Thymus (tissue), 11 donors: ENCODE measurements at regions not wholly inside any gene's neighbourhood (a gene's known extent, or its start where the extent isn't known, plus 50 kb on each side); places are given as distances from the start of the nearest gene placed in this dataset.

Experiments used
- DNase-seq, 9 donors: peaks; one replicate each; pipeline ENCODE4 v3.0.0-alpha.2; 2013; ENCODE audit warnings: low spot score in 9 of 9, low read depth in 6 of 9, missing footprints in 1 of 9
- H3K27ac ChIP-seq, 2 donors: one replicate each; pipeline ENCODE4 v1.5.1; 2013; ENCODE audit warnings: control low read depth in 1 of 2, low read depth in 1 of 2, low read length in 1 of 2, mild to moderate bottlenecking in 1 of 2, moderate library complexity in 1 of 2
- H3K27me3 ChIP-seq, 2 donors: one replicate each; pipeline ENCODE4 v1.5.1; 2013; ENCODE audit warnings: low read length in 1 of 2; ENCODE audit not compliant: control insufficient read depth in 2 of 2, insufficient read depth in 1 of 2
- H3K36me3 ChIP-seq, 2 donors: one replicate each; pipeline ENCODE4 v1.5.1; 2013; ENCODE audit warnings: low read length in 1 of 2, mild to moderate bottlenecking in 1 of 2, moderate library complexity in 1 of 2; ENCODE audit not compliant: control insufficient read depth in 2 of 2, insufficient read depth in 2 of 2
- H3K4me1 ChIP-seq, 2 donors: one replicate each; pipeline ENCODE4 v1.5.1; 2013; ENCODE audit warnings: low read length in 2 of 2; ENCODE audit not compliant: control insufficient read depth in 2 of 2, insufficient read depth in 2 of 2
- H3K4me3 ChIP-seq, 2 donors: one replicate each; pipeline ENCODE4 v1.5.1; 2013; ENCODE audit warnings: low read length in 2 of 2, control low read depth in 1 of 2, mild to moderate bottlenecking in 1 of 2
- H3K9me3 ChIP-seq, 2 donors: one replicate each; pipeline ENCODE4 v1.5.1; 2013; ENCODE audit warnings: low read length in 1 of 2, mild to moderate bottlenecking in 1 of 2; ENCODE audit not compliant: control insufficient read depth in 2 of 2, insufficient read depth in 1 of 2
- WGBS: extraction: QIAGEN DNeasy Blood & Tissue Kit; methylation state at CpG from one replicate; pipeline ENCODE4 v1.1.7; 2013; 5-methylcytosine and 5-hydroxymethylcytosine counted together
- donor health status: healthy.

DNA sequence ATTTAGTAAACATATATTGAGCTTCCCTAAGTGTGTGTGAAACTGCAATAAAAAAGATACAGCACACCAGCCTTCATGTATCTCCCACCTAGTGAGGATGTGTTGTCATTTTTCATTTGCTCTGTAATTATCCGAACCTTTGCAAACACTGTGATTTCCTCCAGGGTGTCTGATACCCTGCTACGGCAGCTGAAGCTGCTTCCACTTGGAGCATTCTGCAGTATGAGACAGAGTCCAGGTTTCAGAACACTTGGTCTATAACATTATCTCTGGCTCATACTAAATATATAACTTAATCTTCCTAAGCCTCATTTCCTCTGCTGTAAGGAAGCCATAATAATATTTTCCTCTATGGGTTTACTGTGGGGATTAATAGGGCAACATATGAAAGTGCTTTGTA lies 1338.1 kb upstream of the SLC10A2 start:
- no peaks in the 10 kb centered on the region for H3K9me3 ChIP-seq
- no peaks in the 10 kb centered on the region for H3K4me1 ChIP-seq
- no peak for DNase-seq
- no peak overlapping the region for H3K27ac ChIP-seq
- H3K4me3 ChIP-seq, result no peak overlapping the region
- no peaks in the 10 kb centered on the region for H3K36me3 ChIP-seq
- H3K27me3 ChIP-seq, result no peaks in the 10 kb centered on the region
- 98% methylated on average over 2 of the region's 2 CpGs for WGBS

DNA sequence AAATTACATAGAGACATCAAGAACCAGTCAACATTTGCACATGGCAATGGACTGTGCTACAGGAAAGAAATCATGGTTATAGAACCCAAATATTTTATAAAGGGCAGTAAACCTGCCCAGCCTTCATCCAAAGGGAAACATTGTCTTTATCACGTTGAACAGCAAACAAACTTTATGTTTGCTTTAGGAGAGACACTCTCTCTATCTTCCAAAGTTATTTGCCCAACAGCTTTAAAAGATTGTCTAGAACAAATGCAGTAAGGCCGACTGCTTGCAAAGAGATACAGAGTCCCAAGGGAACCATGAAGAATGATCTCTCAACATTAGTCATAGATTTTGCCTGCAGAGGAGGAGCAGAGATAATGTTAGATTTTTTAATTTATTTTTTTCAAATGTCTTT lies 1323.5 kb upstream of the SLC10A2 start:
- no peak for DNase-seq
- WGBS, result 94% methylated on average over 2 of the region's 2 CpGs
- Histone ChIP-seq H3K4me3 (no peak overlapping the region), H3K9me3 (no peaks in the 10 kb centered on the region), H3K27ac (no peak overlapping the region), H3K27me3 (no peaks in the 10 kb centered on the region), H3K4me1 (no peaks in the 10 kb centered on the region), H3K36me3 (no peaks in the 10 kb centered on the region)

DNA sequence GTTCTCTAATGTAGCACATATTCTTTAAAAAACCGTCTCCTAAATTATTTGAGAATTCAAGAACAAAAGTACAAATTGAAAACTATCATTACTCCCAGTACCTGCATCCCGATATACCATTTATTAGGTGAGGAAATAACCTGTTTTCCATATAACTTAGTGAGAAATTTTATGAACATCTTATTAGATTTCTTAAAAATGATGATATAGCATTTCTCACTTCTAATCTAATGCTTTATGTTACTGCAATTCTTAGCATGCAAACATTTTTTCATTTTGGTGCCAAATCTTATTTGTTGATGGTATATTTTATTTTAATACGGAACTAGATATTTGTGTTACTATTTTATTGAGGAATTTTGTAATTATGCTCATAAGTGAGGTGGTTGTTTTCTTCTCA lies 1321.3 kb upstream of the SLC10A2 start:
- Histone ChIP-seq H3K4me1 (no peaks in the 10 kb centered on the region), H3K27ac (no peak overlapping the region), H3K27me3 (no peaks in the 10 kb centered on the region), H3K4me3 (no peak overlapping the region), H3K36me3 (no peaks in the 10 kb centered on the region), H3K9me3 (no peaks in the 10 kb centered on the region)
- DNase-seq, result no peak
- 65% methylated on average over 3 of the region's 3 CpGs for WGBS

DNA sequence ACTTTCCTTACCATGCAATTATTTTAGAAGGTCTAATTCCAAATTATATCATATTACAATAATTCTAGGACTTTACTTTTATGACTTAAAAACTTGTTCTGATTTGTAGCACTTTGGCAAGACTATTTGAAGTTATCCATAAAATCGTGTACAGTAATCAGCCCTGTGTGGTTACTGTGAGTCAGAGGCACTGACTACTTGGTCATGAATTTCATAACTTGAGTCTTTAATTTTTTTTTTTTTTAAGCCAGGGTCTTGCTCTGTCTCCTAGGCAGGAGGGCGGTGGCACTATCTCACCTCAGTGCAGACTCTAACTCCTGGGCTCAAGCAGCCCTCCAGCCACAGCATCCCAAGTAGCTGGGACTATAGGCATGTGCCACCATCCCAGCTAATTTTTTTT lies 1319.2 kb upstream of the SLC10A2 start:
- Histone ChIP-seq H3K36me3 (no peaks in the 10 kb centered on the region), H3K4me3 (no peak overlapping the region), H3K9me3 (no peaks in the 10 kb centered on the region), H3K27me3 (no peaks in the 10 kb centered on the region), H3K27ac (no peak overlapping the region), H3K4me1 (no peaks in the 10 kb centered on the region)
- DNase-seq, result no peak
- 93% methylated on average over 2 of the region's 2 CpGs for WGBS

DNA sequence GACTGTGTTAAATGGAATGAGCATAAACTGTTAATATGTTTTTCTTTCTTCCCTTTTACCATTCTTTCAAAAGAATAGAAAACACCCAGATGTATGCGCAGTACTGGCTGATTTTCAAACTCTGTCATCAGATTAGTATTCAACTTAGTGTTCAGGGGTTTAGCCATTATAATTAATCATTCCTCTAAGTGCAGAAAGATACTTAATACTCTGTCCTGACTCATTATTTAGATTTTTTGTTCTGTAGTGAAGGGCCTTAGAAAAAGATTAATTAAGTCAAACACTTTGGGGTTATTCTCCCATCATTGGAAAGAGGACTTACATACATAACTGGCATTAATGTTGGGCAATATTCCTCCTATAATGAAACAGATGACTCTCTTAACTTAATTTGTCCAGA lies 1316.7 kb upstream of the SLC10A2 start:
- no peak overlapping the region for H3K27ac ChIP-seq
- no peaks in the 10 kb centered on the region for H3K36me3 ChIP-seq
- no peak overlapping the region for H3K4me3 ChIP-seq
- no peaks in the 10 kb centered on the region for H3K9me3 ChIP-seq
- no peaks in the 10 kb centered on the region for H3K4me1 ChIP-seq
- H3K27me3 ChIP-seq, result no peaks in the 10 kb centered on the region
- WGBS, result 100% methylated on average over 1 of the region's 1 CpG
- DNase-seq, result no peak

DNA sequence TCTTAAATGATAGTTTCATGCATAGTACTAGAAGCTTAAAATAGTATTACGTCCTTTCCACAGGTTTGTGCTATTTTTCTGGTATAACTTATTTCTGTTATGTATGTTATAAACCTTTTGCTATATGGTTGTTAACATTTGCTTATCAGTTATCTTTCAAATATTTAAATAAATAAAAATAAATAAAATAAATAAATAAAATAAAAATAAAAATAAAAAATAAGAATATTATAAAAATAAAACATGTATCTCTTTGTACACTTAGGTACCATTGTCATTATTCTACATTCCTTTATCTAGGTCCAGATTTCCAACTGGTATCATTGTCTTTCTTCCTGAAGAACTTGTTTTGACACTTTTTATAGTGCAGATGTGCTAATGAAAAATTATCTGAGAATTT lies 1310.4 kb upstream of the SLC10A2 start:
- H3K4me3 ChIP-seq, result no peak overlapping the region
- 92% methylated on average over 1 of the region's 1 CpG for WGBS
- no peaks in the 10 kb centered on the region for H3K36me3 ChIP-seq
- no peak for DNase-seq
- no peaks in the 10 kb centered on the region for H3K4me1 ChIP-seq
- H3K27ac ChIP-seq, result no peak overlapping the region
- H3K9me3 ChIP-seq, result no peaks in the 10 kb centered on the region
- H3K27me3 ChIP-seq, result no peaks in the 10 kb centered on the region

DNA sequence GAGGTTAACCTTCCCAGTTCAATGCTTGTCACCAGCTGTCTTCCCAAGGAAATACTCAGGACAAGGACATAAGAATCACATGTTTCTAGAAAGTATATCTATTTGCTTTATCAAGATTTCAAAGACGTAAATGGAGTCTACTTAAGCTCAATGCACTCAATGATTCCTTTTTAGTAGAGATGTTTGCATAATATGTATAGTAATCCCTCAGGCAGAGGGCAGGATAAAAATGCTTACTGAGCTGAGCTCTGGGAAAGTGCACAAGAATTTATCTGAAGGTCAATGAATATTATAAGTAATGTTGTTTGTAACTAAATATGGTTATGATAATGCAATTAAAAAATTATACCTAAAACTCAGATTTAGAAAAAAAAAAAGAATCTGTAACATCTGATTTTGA lies 1309.4 kb upstream of the SLC10A2 start:
- H3K36me3 ChIP-seq, result no peaks in the 10 kb centered on the region
- no peak overlapping the region for H3K27ac ChIP-seq
- no peaks in the 10 kb centered on the region for H3K27me3 ChIP-seq
- 96% methylated on average over 1 of the region's 1 CpG for WGBS
- no peaks in the 10 kb centered on the region for H3K4me1 ChIP-seq
- no peak for DNase-seq
- no peak overlapping the region for H3K4me3 ChIP-seq
- no peaks in the 10 kb centered on the region for H3K9me3 ChIP-seq

DNA sequence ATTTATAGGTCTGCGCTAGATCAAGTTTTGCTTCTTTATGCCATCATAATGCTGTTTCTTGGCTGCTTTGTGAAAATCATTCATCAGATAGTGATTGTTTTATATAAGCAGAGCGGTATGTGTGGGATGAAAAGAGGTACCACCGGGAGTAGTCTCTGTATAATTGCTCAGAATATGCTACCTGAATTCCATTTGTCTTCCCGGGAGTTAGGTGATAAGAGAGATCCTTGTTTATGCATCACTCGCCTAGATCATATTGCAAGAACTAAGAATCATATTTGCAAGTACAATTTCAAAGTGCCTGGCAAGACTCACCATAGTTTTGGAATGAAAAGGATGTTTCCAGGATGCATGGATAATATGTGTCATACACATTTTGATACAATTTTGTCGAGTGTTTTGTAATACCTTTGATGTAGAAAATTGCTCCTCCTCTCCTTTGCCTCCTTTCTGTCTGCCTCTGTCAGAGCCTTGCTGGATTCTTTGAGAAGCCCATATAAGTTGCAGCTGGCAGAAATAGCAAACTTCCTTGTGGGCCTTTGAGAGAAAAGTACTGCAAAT lies 1306.0 kb upstream of the SLC10A2 start:
- H3K4me1 ChIP-seq, result peaks cover 0 to 2% of the 10 kb centered on the region in 2 donors
- no peak overlapping the region for H3K4me3 ChIP-seq
- no peak for DNase-seq
- no peaks in the 10 kb centered on the region for H3K27me3 ChIP-seq
- no peak overlapping the region for H3K27ac ChIP-seq
- H3K36me3 ChIP-seq, result no peaks in the 10 kb centered on the region
- 92% methylated on average over 6 of the region's 6 CpGs for WGBS
- no peaks in the 10 kb centered on the region for H3K9me3 ChIP-seq

DNA sequence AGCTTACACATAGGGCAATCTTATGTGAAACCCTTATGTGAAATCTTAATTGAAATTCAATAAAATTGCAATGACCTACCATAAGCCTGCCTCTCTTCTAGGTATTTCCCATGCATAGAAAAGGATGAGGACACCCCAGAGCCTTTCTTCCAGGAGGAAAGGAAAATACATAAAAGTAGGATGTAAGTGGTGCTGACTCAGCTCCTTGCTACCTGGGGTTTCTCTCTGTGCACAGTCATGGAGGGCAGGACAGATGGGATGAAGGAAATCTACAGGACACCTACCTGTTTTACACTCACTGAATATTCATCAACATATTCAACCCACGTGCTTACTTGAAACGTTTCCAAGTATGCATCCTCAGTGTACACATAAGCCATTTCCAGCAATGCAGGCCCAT lies 1299.2 kb upstream of the SLC10A2 start:
- H3K36me3 ChIP-seq, result no peaks in the 10 kb centered on the region
- H3K27me3 ChIP-seq, result no peaks in the 10 kb centered on the region
- no peak for DNase-seq
- WGBS, result 99% methylated on average over 2 of the region's 2 CpGs
- no peak overlapping the region for H3K4me3 ChIP-seq
- H3K9me3 ChIP-seq, result no peaks in the 10 kb centered on the region
- no peak overlapping the region for H3K27ac ChIP-seq
- H3K4me1 ChIP-seq, result peaks cover 0 to 2% of the 10 kb centered on the region in 2 donors
